ENCODE measurements at regions not wholly inside any gene's neighbourhood (a gene's known extent, or its start where the extent isn't known, plus 50 kb on each side); places are given as distances from the start of the nearest gene placed in this dataset.

DNA sequence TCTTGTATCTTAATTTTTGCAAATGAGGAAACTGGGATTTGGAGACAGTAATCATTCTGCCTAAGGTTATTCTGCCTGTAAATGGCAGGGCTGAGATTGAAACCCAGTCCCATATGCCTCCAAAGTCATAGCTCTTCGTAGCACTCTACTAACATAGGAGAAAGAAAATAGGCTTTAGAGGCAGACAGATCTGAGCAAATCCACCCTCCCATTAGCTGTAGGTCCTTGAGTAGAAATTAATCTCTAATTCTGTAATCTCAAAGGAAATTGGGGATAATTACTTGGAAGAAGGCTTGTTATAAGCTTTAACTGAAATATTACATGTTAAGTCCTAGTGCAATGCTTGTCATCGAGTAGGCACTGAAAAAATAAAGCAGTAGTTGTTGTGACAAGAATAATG, 252.1 kb upstream of the PEX5L start:
- no peaks in the 10 kb centered on the region for H3K27me3 ChIP-seq (ENCODE audit: control insufficient read depth, insufficient read depth, low read length)
- H3K36me3 ChIP-seq (ENCODE audit: control insufficient read depth, insufficient read depth, low read length), result no peaks in the 10 kb centered on the region
- no peak overlapping the region for H3K4me2 ChIP-seq (ENCODE audit: low read length)
- H3K9ac ChIP-seq, result no peak overlapping the region
- H3K4me1 ChIP-seq, result peaks cover 12% of the 10 kb centered on the region
- H2AFZ ChIP-seq, result no peak overlapping the region
- H3K4me3 ChIP-seq (ENCODE audit: low read depth, low read length), result no peak overlapping the region
- H3K9me3 ChIP-seq (ENCODE audit: control insufficient read depth, low read length), result no peaks in the 10 kb centered on the region
- no peaks in the 10 kb centered on the region for H3K79me2 ChIP-seq
- TF ChIP-seq, protein P1, sequence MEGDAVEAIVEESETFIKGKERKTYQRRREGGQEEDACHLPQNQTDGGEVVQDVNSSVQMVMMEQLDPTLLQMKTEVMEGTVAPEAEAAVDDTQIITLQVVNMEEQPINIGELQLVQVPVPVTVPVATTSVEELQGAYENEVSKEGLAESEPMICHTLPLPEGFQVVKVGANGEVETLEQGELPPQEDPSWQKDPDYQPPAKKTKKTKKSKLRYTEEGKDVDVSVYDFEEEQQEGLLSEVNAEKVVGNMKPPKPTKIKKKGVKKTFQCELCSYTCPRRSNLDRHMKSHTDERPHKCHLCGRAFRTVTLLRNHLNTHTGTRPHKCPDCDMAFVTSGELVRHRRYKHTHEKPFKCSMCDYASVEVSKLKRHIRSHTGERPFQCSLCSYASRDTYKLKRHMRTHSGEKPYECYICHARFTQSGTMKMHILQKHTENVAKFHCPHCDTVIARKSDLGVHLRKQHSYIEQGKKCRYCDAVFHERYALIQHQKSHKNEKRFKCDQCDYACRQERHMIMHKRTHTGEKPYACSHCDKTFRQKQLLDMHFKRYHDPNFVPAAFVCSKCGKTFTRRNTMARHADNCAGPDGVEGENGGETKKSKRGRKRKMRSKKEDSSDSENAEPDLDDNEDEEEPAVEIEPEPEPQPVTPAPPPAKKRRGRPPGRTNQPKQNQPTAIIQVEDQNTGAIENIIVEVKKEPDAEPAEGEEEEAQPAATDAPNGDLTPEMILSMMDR (IDR thresholded peaks at IDR 0.05), result no peak
- H3K27ac ChIP-seq, result no peak overlapping the region

DNA sequence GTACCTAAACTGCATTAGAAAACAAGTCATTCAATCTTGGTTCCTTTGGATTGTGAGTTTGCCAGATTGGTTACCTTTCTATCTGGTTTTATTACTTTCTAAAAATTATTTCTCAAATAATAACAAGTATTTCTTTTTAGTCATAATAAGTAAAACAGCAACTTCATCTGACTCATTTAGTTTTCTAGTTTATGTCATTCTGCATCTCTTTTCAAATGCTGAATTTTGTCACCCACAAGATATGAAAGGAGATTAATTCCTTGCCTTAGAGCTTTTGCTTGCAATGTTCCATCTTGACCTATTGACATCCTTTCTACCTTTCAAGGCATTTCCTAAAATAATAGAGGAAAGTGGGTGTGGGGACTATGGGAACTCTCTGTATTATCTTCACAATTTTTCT, 253.6 kb upstream of the PEX5L start:
- no peak overlapping the region for H3K27ac ChIP-seq
- no peaks in the 10 kb centered on the region for H3K36me3 ChIP-seq (ENCODE audit: control insufficient read depth, insufficient read depth, low read length)
- H3K9me3 ChIP-seq (ENCODE audit: control insufficient read depth, low read length), result no peaks in the 10 kb centered on the region
- H3K79me2 ChIP-seq, result no peaks in the 10 kb centered on the region
- no peak overlapping the region for H3K4me2 ChIP-seq (ENCODE audit: low read length)
- H3K4me1 ChIP-seq, result peaks cover 9% of the 10 kb centered on the region
- H3K27me3 ChIP-seq (ENCODE audit: control insufficient read depth, insufficient read depth, low read length), result no peaks in the 10 kb centered on the region
- H2AFZ ChIP-seq, result no peak overlapping the region
- H3K9ac ChIP-seq, result no peak overlapping the region
- no peak overlapping the region for H3K4me3 ChIP-seq (ENCODE audit: low read depth, low read length)
- TF ChIP-seq, protein P1 (IDR thresholded peaks at IDR 0.05), result no peak

DNA sequence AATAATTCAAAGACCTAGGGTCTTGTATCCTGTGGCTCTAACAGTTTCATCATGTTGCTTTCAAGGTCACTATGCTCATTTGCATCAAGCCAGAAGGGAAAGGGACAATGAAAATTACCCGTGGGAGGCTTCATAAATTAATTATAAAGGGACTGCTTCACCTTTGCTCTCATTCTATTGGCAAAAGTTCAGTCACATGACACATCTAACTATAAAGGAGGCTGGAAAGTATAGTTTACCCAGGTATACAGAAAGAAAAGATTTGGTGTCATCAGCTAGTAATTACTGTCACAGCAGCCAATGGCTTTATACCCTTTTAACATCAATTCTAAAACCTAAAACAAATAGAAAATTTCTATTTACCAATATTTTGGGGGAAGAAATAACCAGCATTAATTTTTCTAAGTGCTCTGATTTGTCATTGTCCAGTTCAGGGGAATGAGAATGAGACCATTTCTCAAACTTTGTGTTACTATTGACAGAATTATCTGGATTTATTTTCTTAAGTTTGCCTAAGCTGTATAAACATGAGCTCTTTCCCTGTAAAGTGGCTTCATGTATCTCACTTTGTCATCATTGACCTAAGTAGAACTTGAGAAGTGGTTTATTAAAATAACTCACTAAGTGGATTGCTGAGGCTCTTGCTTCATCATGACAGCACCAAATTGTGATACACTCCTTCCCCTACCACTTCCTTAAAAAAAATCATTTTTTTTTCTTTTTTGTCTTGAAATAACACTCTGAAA, 257.7 kb upstream of the PEX5L start:
- H3K79me2 ChIP-seq, result no peaks in the 10 kb centered on the region
- H3K9me3 ChIP-seq (ENCODE audit: control insufficient read depth, low read length), result no peaks in the 10 kb centered on the region
- no peak overlapping the region for H3K4me2 ChIP-seq (ENCODE audit: low read length)
- no peak overlapping the region for H3K4me3 ChIP-seq (ENCODE audit: low read depth, low read length)
- H3K4me1 ChIP-seq, result no peaks in the 10 kb centered on the region
- no peaks in the 10 kb centered on the region for H3K27me3 ChIP-seq (ENCODE audit: control insufficient read depth, insufficient read depth, low read length)
- H3K27ac ChIP-seq, result no peak overlapping the region
- H3K36me3 ChIP-seq (ENCODE audit: control insufficient read depth, insufficient read depth, low read length), result no peaks in the 10 kb centered on the region
- TF ChIP-seq, protein P1 (IDR thresholded peaks at IDR 0.05), result no peak
- H2AFZ ChIP-seq, result peak overlapping the region; percentile 7
- H3K9ac ChIP-seq, result no peak overlapping the region

DNA sequence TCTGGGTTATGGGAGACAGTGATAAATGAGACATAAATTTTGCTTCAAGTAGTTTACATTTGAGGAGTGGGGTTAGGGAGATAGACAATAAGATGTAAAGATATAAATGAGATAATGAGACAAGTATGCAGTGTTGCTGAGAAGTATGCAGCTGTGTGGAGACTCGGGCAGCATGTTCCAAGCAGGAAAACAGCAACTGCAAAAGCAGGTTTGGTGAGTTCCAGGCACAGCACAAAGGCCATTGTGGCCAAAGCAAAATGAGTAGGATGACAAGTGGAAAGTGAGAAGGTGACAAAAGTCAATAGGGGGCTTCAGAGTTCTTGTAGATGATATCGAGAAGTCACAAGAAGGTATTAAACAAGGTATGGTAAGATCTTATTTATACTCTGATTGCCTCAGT, 259.1 kb upstream of the PEX5L start:
- TF ChIP-seq, protein P1 (IDR thresholded peaks at IDR 0.05), result no peak
- Histone ChIP-seq H3K9ac (no peak overlapping the region), H2AFZ (no peak overlapping the region)

DNA sequence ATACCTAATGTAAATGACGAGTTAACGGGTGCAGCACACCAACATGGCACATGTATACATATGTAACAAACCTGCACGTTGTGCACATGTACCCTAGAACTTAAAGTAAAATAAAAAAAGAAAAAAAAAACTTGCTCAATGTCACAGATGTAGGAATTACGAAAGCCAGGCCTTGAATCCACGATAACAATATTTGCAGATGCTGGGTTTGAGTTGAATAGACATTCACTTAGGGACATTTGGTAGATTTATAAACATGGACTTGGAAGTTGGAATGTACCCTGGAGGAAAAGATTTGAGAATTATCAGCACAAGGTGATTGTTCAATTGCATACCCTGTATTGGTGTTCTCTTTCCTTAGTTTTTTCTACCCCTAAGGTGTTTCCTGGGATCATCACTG, 260.2 kb upstream of the PEX5L start:
- H3K4me3 ChIP-seq (ENCODE audit: low read depth, low read length), result no peak overlapping the region
- no peak overlapping the region for H3K9ac ChIP-seq
- TF ChIP-seq, protein P1 (IDR thresholded peaks at IDR 0.05), result no peak
- H3K27ac ChIP-seq, result no peak overlapping the region
- H3K4me1 ChIP-seq, result no peaks in the 10 kb centered on the region
- H2AFZ ChIP-seq, result no peak overlapping the region
- H3K9me3 ChIP-seq (ENCODE audit: control insufficient read depth, low read length), result no peaks in the 10 kb centered on the region
- no peaks in the 10 kb centered on the region for H3K79me2 ChIP-seq
- no peaks in the 10 kb centered on the region for H3K36me3 ChIP-seq (ENCODE audit: control insufficient read depth, insufficient read depth, low read length)
- H3K27me3 ChIP-seq (ENCODE audit: control insufficient read depth, insufficient read depth, low read length), result no peaks in the 10 kb centered on the region
- no peak overlapping the region for H3K4me2 ChIP-seq (ENCODE audit: low read length)

More for the DNA sequence above, 259.1 kb upstream of the PEX5L start:
- Histone ChIP-seq H3K9me3 (ENCODE audit: control insufficient read depth, low read length) (no peaks in the 10 kb centered on the region), H3K4me3 (ENCODE audit: low read depth, low read length) (no peak overlapping the region), H3K4me2 (ENCODE audit: low read length) (no peak overlapping the region), H3K79me2 (no peaks in the 10 kb centered on the region), H3K4me1 (no peaks in the 10 kb centered on the region), H3K27ac (no peak overlapping the region), H3K36me3 (ENCODE audit: control insufficient read depth, insufficient read depth, low read length) (no peaks in the 10 kb centered on the region), H3K27me3 (ENCODE audit: control insufficient read depth, insufficient read depth, low read length) (no peaks in the 10 kb centered on the region)

Data from parathyroid adenoma (tissue), 2 donors.